ENCODE measurements at regions not wholly inside any gene's neighbourhood (a gene's known extent, or its start where the extent isn't known, plus 50 kb on each side); places are given as distances from the start of the nearest gene placed in this dataset.

DNA sequence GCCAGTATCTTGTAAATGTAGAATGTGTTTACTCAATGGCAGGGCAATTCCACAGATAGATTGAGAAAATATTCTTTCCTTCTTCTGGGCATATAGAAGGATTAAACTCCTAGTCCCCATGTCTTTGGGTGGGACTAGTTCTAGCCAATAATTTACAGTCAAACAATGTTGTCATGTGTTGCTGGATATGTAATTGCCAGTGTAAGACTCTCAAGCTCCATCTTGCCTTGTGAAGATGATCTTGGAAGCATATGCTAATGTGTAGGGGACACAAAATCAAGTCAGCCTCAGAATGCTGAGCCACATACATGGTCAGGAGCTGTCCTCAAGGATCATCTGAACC lies 386.9 kb downstream of the CETN3 start:
- no peaks in the 10 kb centered on the region for H3K79me2 ChIP-seq (ENCODE audit: insufficient read depth)
- H2AFZ ChIP-seq: no peak overlapping the region
- TF ChIP-seq EZH2phosphoT487 (IDR thresholded peaks at IDR 0.05; ENCODE audit: insufficient read depth, low read depth): no peak
- H3K9ac ChIP-seq: no peak overlapping the region
- H3K9me2 ChIP-seq (ENCODE audit: insufficient read depth): no peaks in the 10 kb centered on the region
- H4K20me1 ChIP-seq (ENCODE audit: insufficient read depth): no peaks in the 10 kb centered on the region
- in situ Hi-C loops (cut with MboI): no loop called here
- H3K27ac ChIP-seq: no peak overlapping the region
- no peaks in the 10 kb centered on the region for H3K9me3 ChIP-seq (ENCODE audit: low read depth)
- peaks cover 4% of the 10 kb centered on the region; the same call in 1 of the 2 replicates for H3K4me1 ChIP-seq (ENCODE audit: insufficient read depth)
- no peak for DNase-seq
- H3K27me3 ChIP-seq (replicated peaks; ENCODE audit: insufficient read depth): no peaks in the 10 kb centered on the region
- H3K4me2 ChIP-seq (ENCODE audit: unreplicated experiment): no peak overlapping the region
- H3K4me3 ChIP-seq: no peak overlapping the region
- H3F3A ChIP-seq (ENCODE audit: insufficient read depth): 0 out of 2 replicates have a peak, but pooled peaks cover 4% of the 10 kb centered on the region
- no peaks in the 10 kb centered on the region for H3K36me3 ChIP-seq (ENCODE audit: low read depth)

DNA sequence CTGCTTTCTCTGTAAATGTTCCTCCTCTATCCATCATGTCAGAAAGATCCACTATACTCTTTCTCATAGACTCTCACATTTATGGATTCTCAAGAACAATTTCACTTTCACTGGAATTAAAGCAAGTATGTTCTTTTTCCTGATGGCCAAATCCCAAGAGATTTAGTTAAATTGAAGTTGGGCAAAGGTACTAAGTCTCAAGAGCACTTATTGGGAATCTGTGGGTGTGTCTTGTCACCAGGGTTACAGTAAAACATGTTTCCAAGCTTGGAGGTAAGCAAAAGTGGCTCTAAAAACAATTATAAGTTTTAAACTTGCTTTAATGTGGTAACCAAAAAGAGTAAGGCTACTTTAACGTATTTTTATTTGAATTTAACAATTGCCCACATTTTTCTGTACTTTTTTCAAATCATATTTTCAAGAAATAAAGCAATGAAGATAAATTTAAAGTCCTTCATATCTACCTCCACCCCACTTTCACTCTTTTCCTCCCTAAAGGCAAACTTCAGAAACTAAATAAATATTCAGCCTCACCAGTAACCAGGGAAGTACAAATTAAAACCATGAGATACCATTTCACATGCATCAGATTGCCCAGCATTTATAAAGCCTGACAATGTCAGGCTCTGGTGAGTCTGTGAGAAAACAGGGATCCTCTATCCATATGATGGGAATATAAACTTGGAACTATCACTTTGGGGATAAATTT lies 387.4 kb downstream of the CETN3 start:
- no peaks in the 10 kb centered on the region for H4K20me1 ChIP-seq (ENCODE audit: insufficient read depth)
- no peak overlapping the region for H3K4me3 ChIP-seq
- H3K9ac ChIP-seq: no peak overlapping the region
- H3F3A ChIP-seq (ENCODE audit: insufficient read depth): 0 out of 2 replicates have a peak, but pooled peaks cover 4% of the 10 kb centered on the region
- DNase-seq: no peak
- H2AFZ ChIP-seq: no peak overlapping the region
- H3K36me3 ChIP-seq (ENCODE audit: low read depth): no peaks in the 10 kb centered on the region
- WGBS, 2 experiments (ENCODE audit: low coverage in 1 of 2, low lambda C conversion rate in 2 of 2, missing lambda C conversion rate in 2 of 2): 40 to 53% methylated on average over 1 of the region's 1 CpG
- in situ Hi-C loops (cut with MboI): no loop called here
- H3K27me3 ChIP-seq (replicated peaks; ENCODE audit: insufficient read depth): no peaks in the 10 kb centered on the region
- no peaks in the 10 kb centered on the region for H3K9me2 ChIP-seq (ENCODE audit: insufficient read depth)
- no peak for TF ChIP-seq EZH2 (IDR thresholded peaks at IDR 0.05; ENCODE audit: insufficient read depth, poor library complexity, severe bottlenecking)
- no peak for TF ChIP-seq EZH2phosphoT487 (IDR thresholded peaks at IDR 0.05; ENCODE audit: insufficient read depth, low read depth)
- no peaks in the 10 kb centered on the region for H3K79me2 ChIP-seq (ENCODE audit: insufficient read depth)
- H3K4me2 ChIP-seq (ENCODE audit: unreplicated experiment): no peak overlapping the region
- no peak overlapping the region for H3K27ac ChIP-seq
- H3K9me3 ChIP-seq (ENCODE audit: low read depth): no peaks in the 10 kb centered on the region
- H3K4me1 ChIP-seq (ENCODE audit: insufficient read depth): peaks cover 4% of the 10 kb centered on the region; the same call in 1 of the 2 replicates

DNA sequence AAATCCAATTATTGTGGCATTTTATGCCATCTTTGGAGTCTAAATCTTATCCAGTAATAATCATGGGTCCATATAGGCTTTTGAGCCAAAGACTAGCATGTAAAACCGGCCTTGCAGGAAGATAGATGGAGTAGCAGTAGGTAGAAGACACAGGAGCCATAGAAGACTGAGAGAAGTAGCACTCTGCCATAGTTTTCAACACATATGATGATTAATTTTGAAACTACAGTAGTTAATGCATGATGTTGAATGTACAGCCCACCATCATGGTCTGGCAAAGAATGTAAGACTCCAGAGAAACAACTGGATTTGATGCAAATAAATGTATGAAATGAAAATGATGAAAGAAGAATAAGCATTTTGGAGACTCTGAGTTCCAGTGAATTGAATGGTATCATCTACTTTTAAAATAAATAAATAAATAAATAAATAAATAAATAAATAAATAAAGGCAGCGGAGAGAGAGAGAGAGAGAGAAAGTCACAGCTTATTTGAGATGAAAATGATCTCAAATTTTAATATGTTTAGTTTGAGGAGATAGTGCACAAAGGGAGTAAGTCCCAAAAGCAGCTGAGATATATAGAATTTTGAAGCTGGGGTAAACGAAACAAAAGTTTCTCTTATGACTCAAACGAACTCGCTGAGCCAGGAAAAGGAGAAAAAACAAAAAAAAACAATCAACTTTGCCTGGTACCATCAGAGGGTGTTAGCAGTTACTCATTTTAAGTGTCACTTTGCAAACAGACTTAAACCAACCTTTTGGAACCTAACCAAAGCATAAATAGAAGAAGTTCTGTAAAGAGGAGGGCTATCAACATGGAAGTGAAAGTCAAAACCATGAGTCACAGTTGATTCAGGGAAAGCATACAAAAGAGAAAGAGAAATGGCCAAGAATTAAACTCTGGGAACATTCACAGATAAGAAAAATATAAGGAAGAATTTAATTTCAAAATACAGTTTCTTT lies 388.7 kb downstream of the CETN3 start:
- H2AFZ ChIP-seq: peak overlapping the region; percentile 28
- H3K79me2 ChIP-seq (ENCODE audit: insufficient read depth): no peaks in the 10 kb centered on the region
- no peaks in the 10 kb centered on the region for H4K20me1 ChIP-seq (ENCODE audit: insufficient read depth)
- peak overlapping the region; percentile 9 for H3K9ac ChIP-seq
- TF ChIP-seq EZH2 (IDR thresholded peaks at IDR 0.05; ENCODE audit: insufficient read depth, poor library complexity, severe bottlenecking) (no peak), EZH2phosphoT487 (IDR thresholded peaks at IDR 0.05; ENCODE audit: insufficient read depth, low read depth) (no peak)
- H3K27me3 ChIP-seq (replicated peaks; ENCODE audit: insufficient read depth): no peaks in the 10 kb centered on the region
- peak overlapping the region; percentile 14; the same call in 1 of the 2 replicates for H3K27ac ChIP-seq
- H3F3A ChIP-seq (ENCODE audit: insufficient read depth): 0 out of 2 replicates have a peak, but pooled peaks cover 4% of the 10 kb centered on the region
- peak; percentile 84 for DNase-seq
- WGBS, 2 experiments (ENCODE audit: low coverage in 1 of 2, low lambda C conversion rate in 2 of 2, missing lambda C conversion rate in 2 of 2): 39 to 49% methylated on average over 5 of the region's 5 CpGs
- peaks cover 5% of the 10 kb centered on the region; the same call in 1 of the 2 replicates for H3K4me1 ChIP-seq (ENCODE audit: insufficient read depth)
- peak overlapping the region; percentile 59 for H3K4me2 ChIP-seq (ENCODE audit: unreplicated experiment)
- no peaks in the 10 kb centered on the region for H3K36me3 ChIP-seq (ENCODE audit: low read depth)
- peak overlapping the region; percentile 61 for H3K4me3 ChIP-seq
- in situ Hi-C loops (cut with MboI): no loop called here
- H3K9me3 ChIP-seq (ENCODE audit: low read depth): no peaks in the 10 kb centered on the region
- H3K9me2 ChIP-seq (ENCODE audit: insufficient read depth): no peaks in the 10 kb centered on the region

DNA sequence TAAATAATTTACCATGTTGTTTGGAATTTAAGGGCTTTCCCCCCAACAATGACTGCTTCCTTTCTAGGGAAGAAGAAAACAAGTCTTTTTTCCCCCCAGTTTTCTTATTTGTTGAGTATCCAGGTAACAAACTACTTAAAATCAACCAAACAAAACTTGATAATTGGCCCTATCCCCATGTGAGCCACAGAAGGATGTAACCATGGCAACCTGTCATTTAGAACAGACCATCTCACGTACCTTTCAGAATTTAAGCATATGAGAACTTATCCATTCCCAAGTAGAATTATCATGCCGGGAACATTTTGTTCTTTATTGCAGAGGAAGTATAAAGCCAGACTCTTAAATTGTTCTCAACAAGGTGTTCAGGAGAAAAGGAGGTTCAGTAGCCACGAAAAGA lies 392.3 kb downstream of the CETN3 start:
- Histone ChIP-seq H3K9me3 (ENCODE audit: low read depth) (no peaks in the 10 kb centered on the region), H3K4me3 (no peak overlapping the region), H3K9ac (no peak overlapping the region), H3K79me2 (ENCODE audit: insufficient read depth) (no peaks in the 10 kb centered on the region), H3K9me2 (ENCODE audit: insufficient read depth) (no peaks in the 10 kb centered on the region), H2AFZ (no peak overlapping the region), H4K20me1 (ENCODE audit: insufficient read depth) (no peaks in the 10 kb centered on the region), H3K4me2 (ENCODE audit: unreplicated experiment) (no peak overlapping the region), H3K27ac (no peak overlapping the region), H3K27me3 (replicated peaks; ENCODE audit: insufficient read depth) (no peaks in the 10 kb centered on the region), H3K4me1 (ENCODE audit: insufficient read depth) (peaks cover 14% of the 10 kb centered on the region), H3K36me3 (ENCODE audit: low read depth) (no peaks in the 10 kb centered on the region), H3F3A (ENCODE audit: insufficient read depth) (0 out of 2 replicates have a peak, but pooled peaks cover 4% of the 10 kb centered on the region)
- DNase-seq: no peak
- TF ChIP-seq EZH2phosphoT487 (IDR thresholded peaks at IDR 0.05; ENCODE audit: insufficient read depth, low read depth) (no peak), EZH2 (IDR thresholded peaks at IDR 0.05; ENCODE audit: insufficient read depth, poor library complexity, severe bottlenecking) (no peak)
- 63 to 68% methylated on average over 3 of the region's 3 CpGs for WGBS, 2 experiments (ENCODE audit: low coverage in 1 of 2, low lambda C conversion rate in 2 of 2, missing lambda C conversion rate in 2 of 2)
- in situ Hi-C loops (cut with MboI): no loop called here
